ENCODE measurements at regions not wholly inside any gene's neighbourhood (a gene's known extent, or its start where the extent isn't known, plus 50 kb on each side); places are given as distances from the start of the nearest gene placed in this dataset.

DNA sequence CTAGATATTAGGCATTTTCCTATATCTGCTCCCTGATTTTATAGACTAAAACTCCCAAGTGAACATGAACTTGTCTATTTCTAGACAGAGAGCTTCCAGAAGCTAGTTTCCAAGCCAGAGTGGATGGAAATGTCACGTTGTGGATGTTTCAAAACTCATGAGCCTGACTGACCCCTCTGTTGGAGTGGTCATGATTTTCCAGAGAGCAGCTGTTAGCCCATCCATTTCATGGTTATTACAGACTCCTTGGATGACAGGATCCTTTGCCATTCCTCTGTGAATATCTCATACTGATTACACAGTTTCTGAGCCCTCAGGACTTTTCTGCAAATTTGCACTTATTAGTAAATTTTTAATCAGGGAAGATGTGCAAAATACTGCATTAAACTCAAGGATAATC, 76.8 kb upstream of the ATF3 start:
- no peak for DNase-seq (ENCODE audit: low spot score)
- TF ChIP-seq, protein P1, sequence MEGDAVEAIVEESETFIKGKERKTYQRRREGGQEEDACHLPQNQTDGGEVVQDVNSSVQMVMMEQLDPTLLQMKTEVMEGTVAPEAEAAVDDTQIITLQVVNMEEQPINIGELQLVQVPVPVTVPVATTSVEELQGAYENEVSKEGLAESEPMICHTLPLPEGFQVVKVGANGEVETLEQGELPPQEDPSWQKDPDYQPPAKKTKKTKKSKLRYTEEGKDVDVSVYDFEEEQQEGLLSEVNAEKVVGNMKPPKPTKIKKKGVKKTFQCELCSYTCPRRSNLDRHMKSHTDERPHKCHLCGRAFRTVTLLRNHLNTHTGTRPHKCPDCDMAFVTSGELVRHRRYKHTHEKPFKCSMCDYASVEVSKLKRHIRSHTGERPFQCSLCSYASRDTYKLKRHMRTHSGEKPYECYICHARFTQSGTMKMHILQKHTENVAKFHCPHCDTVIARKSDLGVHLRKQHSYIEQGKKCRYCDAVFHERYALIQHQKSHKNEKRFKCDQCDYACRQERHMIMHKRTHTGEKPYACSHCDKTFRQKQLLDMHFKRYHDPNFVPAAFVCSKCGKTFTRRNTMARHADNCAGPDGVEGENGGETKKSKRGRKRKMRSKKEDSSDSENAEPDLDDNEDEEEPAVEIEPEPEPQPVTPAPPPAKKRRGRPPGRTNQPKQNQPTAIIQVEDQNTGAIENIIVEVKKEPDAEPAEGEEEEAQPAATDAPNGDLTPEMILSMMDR (IDR thresholded peaks at IDR 0.05; ENCODE audit: borderline replicate concordance, control extremely low read depth, extremely low read depth, insufficient read depth, missing control alignments), result no peak
- in situ Hi-C loops (cut with MboI; ENCODE audit: low sequenced_read_pairs, unreplicated experiment), result no loop called here

DNA sequence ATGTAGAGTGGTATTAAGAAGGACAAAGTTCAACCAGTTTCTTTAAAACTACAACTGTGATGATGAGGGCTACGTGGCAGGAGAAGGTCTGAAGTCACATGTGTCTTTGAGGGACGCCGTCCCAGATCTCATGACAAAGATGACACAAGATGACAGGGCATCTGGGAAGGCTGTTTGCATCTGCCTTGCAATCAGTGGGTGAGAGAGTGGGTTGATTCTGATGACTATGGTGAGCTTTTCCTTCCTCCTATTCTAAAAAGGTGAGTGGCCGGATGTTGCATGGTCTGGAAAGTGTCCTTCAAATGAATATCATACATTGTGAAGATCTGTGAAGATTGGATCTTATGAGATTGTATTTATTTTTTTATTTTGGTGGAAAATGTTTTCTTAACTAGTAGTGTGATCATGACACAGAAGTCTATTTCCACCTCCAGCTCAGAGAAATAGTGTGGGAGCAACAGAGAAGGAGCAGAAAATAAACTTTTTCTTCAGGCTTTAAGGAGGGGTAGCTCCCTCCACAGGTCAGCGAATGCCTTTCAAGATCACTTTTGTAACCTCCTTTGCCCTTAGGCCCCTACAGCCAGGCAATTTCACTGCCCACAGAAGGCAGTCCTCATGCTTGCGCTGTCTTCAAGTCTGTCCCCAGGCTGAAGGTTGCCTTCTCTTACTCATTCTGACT, 76.0 kb upstream of the ATF3 start:
- no peak for DNase-seq (ENCODE audit: low spot score)
- TF ChIP-seq, protein P1 (IDR thresholded peaks at IDR 0.05; ENCODE audit: borderline replicate concordance, control extremely low read depth, extremely low read depth, insufficient read depth, missing control alignments), result no peak
- in situ Hi-C loops (cut with MboI; ENCODE audit: low sequenced_read_pairs, unreplicated experiment), result no loop called here

DNA sequence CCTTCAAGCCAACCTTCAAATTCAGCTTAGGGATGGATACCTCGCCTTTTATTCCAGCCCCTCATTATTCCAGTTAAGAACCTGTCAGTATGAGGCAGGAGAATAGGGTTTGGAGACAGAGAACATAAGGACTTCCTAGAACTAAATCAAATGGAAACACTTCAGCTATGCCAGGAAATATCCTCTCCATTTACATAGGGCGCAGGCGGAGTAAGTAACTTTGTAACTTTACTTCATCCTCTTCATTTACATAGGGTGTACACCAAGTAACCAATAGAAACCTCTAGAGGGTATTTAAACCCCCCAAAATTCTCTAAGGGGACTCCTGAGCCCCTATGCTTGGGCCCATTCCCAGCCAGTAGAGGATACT, 75.4 kb upstream of the ATF3 start:
- TF ChIP-seq, protein P1 (IDR thresholded peaks at IDR 0.05; ENCODE audit: borderline replicate concordance, control extremely low read depth, extremely low read depth, insufficient read depth, missing control alignments), result no peak
- in situ Hi-C loops (cut with MboI; ENCODE audit: low sequenced_read_pairs, unreplicated experiment), result no loop called here
- no peak for DNase-seq (ENCODE audit: low spot score)

DNA sequence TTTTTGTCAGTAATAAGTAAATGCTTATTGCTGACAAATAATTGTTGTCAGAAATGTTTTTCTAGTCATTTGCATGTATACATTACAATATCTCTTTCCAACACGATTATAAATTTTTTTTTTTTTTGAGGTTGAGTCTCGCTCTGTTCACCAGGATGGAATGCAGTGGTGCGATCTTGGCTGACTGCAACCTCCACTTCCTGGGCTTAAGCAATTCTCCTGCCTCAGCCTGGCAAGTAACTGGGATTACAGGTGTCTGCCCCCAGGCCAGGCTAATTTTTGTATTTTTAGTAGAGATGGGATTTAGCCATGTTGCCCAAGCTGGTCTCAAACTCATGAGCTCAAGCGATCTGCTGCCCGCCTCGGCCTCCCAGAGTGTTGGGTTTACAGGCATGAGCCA, 72.0 kb upstream of the ATF3 start:
- in situ Hi-C loops (cut with MboI; ENCODE audit: low sequenced_read_pairs, unreplicated experiment), result no loop called here
- no peak for DNase-seq (ENCODE audit: low spot score)
- TF ChIP-seq, protein P1 (IDR thresholded peaks at IDR 0.05; ENCODE audit: borderline replicate concordance, control extremely low read depth, extremely low read depth, insufficient read depth, missing control alignments), result no peak

DNA sequence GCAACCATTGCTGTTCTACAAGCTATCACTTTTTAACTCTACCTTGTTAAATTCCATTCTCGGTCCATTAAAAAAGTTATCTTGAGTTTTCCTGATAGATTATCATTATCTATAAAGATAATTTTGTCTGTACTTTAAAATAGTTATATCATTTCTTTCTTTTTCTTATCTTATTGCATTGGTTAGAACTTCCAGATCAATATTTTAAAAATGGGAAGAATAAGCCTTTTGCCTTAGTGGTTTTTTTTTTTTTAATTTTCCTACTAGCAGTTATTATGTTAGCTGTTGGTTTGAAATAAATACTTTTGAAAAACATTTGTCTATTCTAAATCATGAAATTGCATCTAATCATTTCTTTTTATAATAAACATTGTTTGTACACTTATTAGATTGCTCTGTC, 71.0 kb upstream of the ATF3 start:
- TF ChIP-seq, protein P1 (IDR thresholded peaks at IDR 0.05; ENCODE audit: borderline replicate concordance, control extremely low read depth, extremely low read depth, insufficient read depth, missing control alignments), result no peak
- DNase-seq (ENCODE audit: low spot score), result no peak
- in situ Hi-C loops (cut with MboI; ENCODE audit: low sequenced_read_pairs, unreplicated experiment), result no loop called here

DNA sequence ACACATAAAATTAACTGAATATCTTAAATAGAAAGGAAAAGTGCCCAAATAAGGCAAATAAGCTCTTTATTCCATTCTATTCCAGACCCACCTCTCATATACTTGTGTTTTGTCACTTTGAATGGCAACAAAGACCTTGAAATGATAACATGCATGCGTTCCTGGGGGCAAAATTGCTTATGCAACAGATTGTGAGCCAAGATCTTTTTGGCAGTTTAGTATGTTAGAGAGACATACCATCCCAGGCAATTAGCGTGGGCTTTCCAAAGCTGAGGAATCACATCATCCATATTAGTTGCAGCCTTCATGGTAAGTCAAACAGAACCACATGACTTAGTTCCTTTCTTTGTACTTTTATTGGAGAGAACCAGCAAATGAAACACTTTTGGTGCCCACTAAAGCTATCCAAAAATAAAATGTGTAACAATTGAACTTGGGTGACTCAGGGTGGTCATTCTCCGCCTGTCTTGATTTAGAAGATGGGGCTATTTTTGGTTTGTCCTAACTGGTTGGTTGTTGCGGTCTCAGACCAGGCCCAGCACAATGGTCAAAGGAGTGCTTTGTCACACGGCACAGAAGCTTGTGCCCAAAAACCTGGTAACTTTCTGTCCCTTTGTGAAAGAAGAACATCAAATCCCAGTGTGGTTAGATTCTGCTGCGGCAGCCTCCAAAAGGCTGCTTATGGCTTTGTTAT, 68.7 kb upstream of the ATF3 start:
- DNase-seq (ENCODE audit: low spot score), result no peak
- TF ChIP-seq, protein P1 (IDR thresholded peaks at IDR 0.05; ENCODE audit: borderline replicate concordance, control extremely low read depth, extremely low read depth, insufficient read depth, missing control alignments), result no peak
- in situ Hi-C loops (cut with MboI; ENCODE audit: low sequenced_read_pairs, unreplicated experiment), result no loop called here
